IMR-90 (cell line): ENCODE measurements at regions not wholly inside any gene's neighbourhood (a gene's known extent, or its start where the extent isn't known, plus 50 kb on each side); places are given as distances from the start of the nearest gene placed in this dataset.

Experiments used
- CTCF ChIP-seq: conservative IDR thresholded peaks from 2 replicates; pipeline ENCODE4 v1.5.1; 2012; ENCODE audit warnings: mild to moderate bottlenecking, low read depth, low read length, improper control_type of control experiment
- POLR2A ChIP-seq: IDR thresholded peaks from 2 replicates; pipeline ENCODE4 v1.6.1; 2012; ENCODE audit warnings: mild to moderate bottlenecking, low read depth, low read length

GRCh38 chr1:60888126-60888525 lies 194.2 kb upstream of the NFIA start:
- TF ChIP-seq CTCF (no peak), POLR2A (no peak)
